Chondrocyte (in vitro differentiated cells): ENCODE measurements at regions not wholly inside any gene's neighbourhood (a gene's known extent, or its start where the extent isn't known, plus 50 kb on each side); places are given as distances from the start of the nearest gene placed in this dataset.

Source experiments
- DNase-seq: peaks from one replicate; pipeline ENCODE4 v3.0.0; 2021; ENCODE audit warnings: mixed read lengths, low spot score
- H3K27ac Mint-ChIP-seq: one replicate; pipeline ENCODE4 v1.8.0; 2021; ENCODE audit warnings: mild to moderate bottlenecking, moderate library complexity, mixed read lengths; ENCODE audit not compliant: unreplicated experiment
- H3K27me3 Mint-ChIP-seq: 2 replicates; pipeline ENCODE4 v1.8.0; 2021; ENCODE audit warnings: low read depth, mixed read lengths
- H3K36me3 Mint-ChIP-seq: 2 replicates; pipeline ENCODE4 v1.8.0; 2021; ENCODE audit warnings: low read depth, mixed read lengths
- H3K4me1 Mint-ChIP-seq: 2 replicates; pipeline ENCODE4 v1.8.0; 2021; ENCODE audit warnings: low read depth, mild to moderate bottlenecking, mixed read lengths
- H3K4me3 Mint-ChIP-seq: one replicate; pipeline ENCODE4 v1.8.0; 2021; ENCODE audit warnings: mild to moderate bottlenecking, moderate library complexity, mixed read lengths; ENCODE audit not compliant: unreplicated experiment
- H3K9me3 Mint-ChIP-seq: 2 replicates; pipeline ENCODE4 v1.8.0; 2021; ENCODE audit warnings: low read depth, mixed read lengths
- TF ChIP-seq, protein P1 (sequence below): fragments of 200-600 bp; sonication (generic); IDR thresholded peaks from 2 replicates; pipeline ENCODE4 v1.5.0; 2021; ENCODE audit warnings: antibody characterized with exemption, mild to moderate bottlenecking, moderate library complexity

GRCh38 chr5:106290841-106291240 lies 1379.9 kb downstream of the EFNA5 start:
- H3K36me3 Mint-ChIP-seq: no peaks in the 10 kb centered on the region
- H3K4me1 Mint-ChIP-seq: peaks cover 3% of the 10 kb centered on the region
- TF ChIP-seq, protein P1, sequence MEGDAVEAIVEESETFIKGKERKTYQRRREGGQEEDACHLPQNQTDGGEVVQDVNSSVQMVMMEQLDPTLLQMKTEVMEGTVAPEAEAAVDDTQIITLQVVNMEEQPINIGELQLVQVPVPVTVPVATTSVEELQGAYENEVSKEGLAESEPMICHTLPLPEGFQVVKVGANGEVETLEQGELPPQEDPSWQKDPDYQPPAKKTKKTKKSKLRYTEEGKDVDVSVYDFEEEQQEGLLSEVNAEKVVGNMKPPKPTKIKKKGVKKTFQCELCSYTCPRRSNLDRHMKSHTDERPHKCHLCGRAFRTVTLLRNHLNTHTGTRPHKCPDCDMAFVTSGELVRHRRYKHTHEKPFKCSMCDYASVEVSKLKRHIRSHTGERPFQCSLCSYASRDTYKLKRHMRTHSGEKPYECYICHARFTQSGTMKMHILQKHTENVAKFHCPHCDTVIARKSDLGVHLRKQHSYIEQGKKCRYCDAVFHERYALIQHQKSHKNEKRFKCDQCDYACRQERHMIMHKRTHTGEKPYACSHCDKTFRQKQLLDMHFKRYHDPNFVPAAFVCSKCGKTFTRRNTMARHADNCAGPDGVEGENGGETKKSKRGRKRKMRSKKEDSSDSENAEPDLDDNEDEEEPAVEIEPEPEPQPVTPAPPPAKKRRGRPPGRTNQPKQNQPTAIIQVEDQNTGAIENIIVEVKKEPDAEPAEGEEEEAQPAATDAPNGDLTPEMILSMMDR: no peak
- no peak overlapping the region for H3K4me3 Mint-ChIP-seq
- H3K9me3 Mint-ChIP-seq: no peaks in the 10 kb centered on the region
- H3K27ac Mint-ChIP-seq: no peak overlapping the region
- no peak for DNase-seq
- H3K27me3 Mint-ChIP-seq: no peaks in the 10 kb centered on the region

DNA sequence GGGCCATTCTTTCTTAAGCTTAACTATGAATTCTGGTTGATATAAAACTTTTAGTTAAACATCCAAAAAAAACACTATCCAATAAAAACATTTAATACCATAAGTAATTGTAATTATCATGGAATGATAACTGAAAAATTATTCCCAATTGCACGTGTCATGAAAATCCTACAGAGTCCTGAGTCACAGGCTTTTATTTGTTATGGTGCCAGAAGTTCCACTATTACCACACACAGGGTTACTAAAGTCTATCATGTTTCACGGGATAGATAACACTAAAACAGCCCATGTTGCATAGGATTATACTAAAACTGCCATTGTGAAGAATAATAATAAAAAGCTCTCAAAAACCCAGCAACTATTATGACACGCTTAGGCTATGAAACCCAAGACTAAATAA lies 1381.8 kb downstream of the EFNA5 start:
- Mint-ChIP-seq H3K9me3 (peaks cover 3% of the 10 kb centered on the region), H3K4me1 (peaks cover 3% of the 10 kb centered on the region), H3K27me3 (no peaks in the 10 kb centered on the region), H3K36me3 (no peaks in the 10 kb centered on the region), H3K4me3 (no peak overlapping the region), H3K27ac (no peak overlapping the region)
- DNase-seq: no peak
- TF ChIP-seq, protein P1: no peak

DNA sequence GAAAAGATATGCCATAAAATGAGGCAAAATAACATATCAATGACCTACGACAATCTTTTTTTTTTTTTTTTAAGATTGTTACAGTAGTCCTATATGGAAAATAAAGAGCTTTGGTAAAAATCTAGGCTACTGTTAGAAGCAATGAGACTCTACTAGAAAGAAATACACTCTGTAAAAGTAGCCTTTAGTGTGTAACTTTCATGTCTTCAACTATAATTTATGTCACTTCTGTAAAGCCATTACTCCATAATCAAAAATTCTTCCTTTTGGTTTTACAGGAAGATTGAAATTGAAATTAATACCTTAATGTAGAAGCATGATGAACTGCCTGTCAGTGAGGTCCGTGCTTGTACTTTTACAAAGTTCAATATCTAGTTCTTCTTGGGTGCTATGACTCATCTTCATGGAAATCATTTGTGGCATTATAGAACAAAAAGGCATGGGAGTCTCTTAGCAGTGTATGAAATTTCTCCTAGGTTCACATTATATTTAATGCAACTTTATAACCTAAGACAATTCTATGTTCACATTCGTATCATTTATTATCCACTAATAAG lies 1393.1 kb downstream of the EFNA5 start:
- Mint-ChIP-seq H3K36me3 (no peaks in the 10 kb centered on the region), H3K4me3 (no peak overlapping the region), H3K27ac (no peak overlapping the region), H3K4me1 (peaks cover 10% of the 10 kb centered on the region), H3K9me3 (peaks cover 4% of the 10 kb centered on the region), H3K27me3 (no peaks in the 10 kb centered on the region)
- no peak for DNase-seq
- TF ChIP-seq, protein P1: no peak

DNA sequence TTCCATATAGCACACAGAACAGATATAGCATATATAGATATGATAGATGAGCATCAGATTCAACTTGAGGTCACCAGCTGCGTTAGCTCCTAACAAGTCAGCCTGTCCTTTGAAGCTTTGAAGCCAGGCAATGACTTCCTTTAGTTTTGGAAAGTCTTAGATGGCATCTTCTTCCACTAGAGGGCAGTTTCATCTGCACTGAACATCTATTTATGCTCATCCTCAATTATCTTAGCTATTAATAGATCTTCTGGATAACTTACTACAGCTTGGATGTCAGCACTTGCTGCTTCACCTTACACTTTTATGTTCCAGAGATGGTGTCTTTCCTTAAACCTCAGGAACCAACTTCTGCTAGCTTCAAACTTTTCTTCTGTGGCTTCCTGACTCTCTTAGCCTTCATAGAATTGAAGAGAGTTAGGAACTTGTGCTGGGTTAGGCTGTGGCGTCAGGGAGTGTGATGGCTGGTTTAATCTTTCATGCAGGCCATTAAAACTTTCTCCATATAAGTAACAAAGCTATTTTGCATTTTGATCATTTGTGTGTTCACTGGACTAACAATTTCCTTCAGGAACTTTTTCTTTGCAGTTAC lies 1401.4 kb downstream of the EFNA5 start:
- H3K4me3 Mint-ChIP-seq: no peak overlapping the region
- H3K9me3 Mint-ChIP-seq: peaks cover 9% of the 10 kb centered on the region
- no peak for DNase-seq
- TF ChIP-seq, protein P1: peak; percentile 86
- H3K27ac Mint-ChIP-seq: no peak overlapping the region
- H3K36me3 Mint-ChIP-seq: peaks cover 2% of the 10 kb centered on the region
- H3K4me1 Mint-ChIP-seq: peaks cover 2% of the 10 kb centered on the region
- no peaks in the 10 kb centered on the region for H3K27me3 Mint-ChIP-seq

DNA sequence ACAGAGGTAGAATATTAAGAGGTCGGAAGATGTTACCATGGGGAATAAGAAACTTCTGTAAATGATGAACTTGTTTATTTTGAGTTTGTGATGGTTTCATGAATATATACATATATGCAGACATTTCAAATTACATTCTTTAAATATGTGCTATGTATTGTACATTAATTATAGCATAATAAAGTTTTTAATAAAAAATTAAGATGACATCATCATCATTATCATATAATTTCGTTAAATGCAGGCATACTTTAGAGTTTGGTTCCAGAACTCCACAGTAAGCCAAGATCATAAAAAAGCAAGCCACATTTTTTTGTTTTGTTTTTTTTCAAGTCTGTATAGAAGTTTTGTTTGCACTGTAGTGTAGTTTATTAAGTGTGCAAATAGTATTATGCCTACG lies 1403.5 kb downstream of the EFNA5 start:
- Mint-ChIP-seq H3K4me1 (peaks cover 2% of the 10 kb centered on the region), H3K27me3 (no peaks in the 10 kb centered on the region), H3K4me3 (no peak overlapping the region), H3K27ac (no peak overlapping the region), H3K9me3 (peaks cover 2% of the 10 kb centered on the region), H3K36me3 (no peaks in the 10 kb centered on the region)
- TF ChIP-seq, protein P1: no peak
- DNase-seq: no peak
